Prostate gland (tissue), 2 donors: ENCODE measurements at regions not wholly inside any gene's neighbourhood (a gene's known extent, or its start where the extent isn't known, plus 50 kb on each side); places are given as distances from the start of the nearest gene placed in this dataset.

Experiments used
- DNase-seq: peaks from one replicate; pipeline ENCODE4 v3.0.0-alpha.2; 2019; ENCODE audit warnings: low spot score
- H3K27ac ChIP-seq, 2 donors: fragments of 200-600 bp; sonication (generic); 2 replicates each; pipeline ENCODE4 v1.5.1; 2017 to 2019
- H3K27me3 ChIP-seq: fragments of 200-600 bp; sonication (generic); replicated peaks from 2 replicates; pipeline ENCODE4 v1.5.1; 2019; ENCODE audit not compliant: insufficient read depth
- H3K36me3 ChIP-seq, 2 donors: fragments of 200-600 bp; sonication (generic); 1 replicate in 1 of 2; 2 replicates in 1 of 2; pipeline versions ENCODE4 v1.5.1 to v1.8.1; 2017 to 2019
- H3K4me1 ChIP-seq: fragments of 200-600 bp; sonication (generic); replicated peaks from 2 replicates; pipeline ENCODE4 v1.5.1; 2019
- H3K4me3 ChIP-seq, 2 donors: fragments of 200-600 bp; sonication (generic); 2 replicates each; pipeline ENCODE4 v1.5.1; 2017 to 2019
- H3K9me3 ChIP-seq: fragments of 200-600 bp; sonication (generic); 2 replicates; pipeline ENCODE4 v1.5.1; 2017
- CTCF ChIP-seq, 4 experiments: fragments of 200-600 bp in 2 of 4; fragments of 450-650 bp in 2 of 4; sonication (generic) in 2 of 4; IDR thresholded peaks; 1 replicate in 3 of 4; 2 replicates in 1 of 4; pipeline ENCODE4 v1.5.1; 2016 to 2019; ENCODE audit warnings: antibody characterized with exemption in 4 of 4, mild to moderate bottlenecking in 2 of 4, moderate library complexity in 2 of 4
- POLR2A ChIP-seq: fragments of 450-650 bp; IDR thresholded peaks from one replicate; pipeline ENCODE4 v1.6.1; 2016; ENCODE audit warnings: antibody characterized with exemption, mild to moderate bottlenecking
- POLR2AphosphoS5 ChIP-seq: sonication (generic); formaldehyde crosslinking; IDR thresholded peaks from one replicate; pipeline ENCODE4 v1.6.1; 2017; ENCODE audit warnings: antibody characterized with exemption
- WGBS: methylation state at CpG from one replicate; pipeline ENCODE4 v1.1.5; 2018; 5-methylcytosine and 5-hydroxymethylcytosine counted together
- intact Hi-C: fragments of 100-400 bp; cut with DNase I; formaldehyde crosslinking; loops from one replicate; pipeline ENCODE4 v1.14.2; 2022

GRCh38 chr14:38770251-38770650 is 332.8 kb downstream of the SEC23A start:
- TF ChIP-seq CTCF (IDR thresholded peaks at IDR 0.05) (no peak), POLR2A (no peak), POLR2AphosphoS5 (no peak)
- Histone ChIP-seq H3K27ac (no peak overlapping the region), H3K4me3 (no peak overlapping the region), H3K27me3 (no peaks in the 10 kb centered on the region), H3K36me3 (no peaks in the 10 kb centered on the region), H3K9me3 (no peaks in the 10 kb centered on the region), H3K4me1 (no peaks in the 10 kb centered on the region)
- WGBS = 74% methylated on average over 1 of the region's 1 CpG
- DNase-seq = no peak
- intact Hi-C loops = no loop called here

GRCh38 chr14:38762845-38763244 is 340.2 kb downstream of the SEC23A start:
- Histone ChIP-seq H3K9me3 (no peaks in the 10 kb centered on the region), H3K27me3 (no peaks in the 10 kb centered on the region), H3K4me3 (no peak overlapping the region), H3K27ac (no peak overlapping the region), H3K4me1 (no peaks in the 10 kb centered on the region), H3K36me3 (no peaks in the 10 kb centered on the region)
- DNase-seq = no peak
- intact Hi-C loops = no loop called here
- TF ChIP-seq POLR2A (no peak), CTCF (IDR thresholded peaks at IDR 0.05) (no peak), POLR2AphosphoS5 (no peak)
- WGBS = 34% methylated on average over 2 of the region's 2 CpGs

GRCh38 chr14:38762426-38762825 is 340.6 kb downstream of the SEC23A start:
- Histone ChIP-seq H3K27me3 (no peaks in the 10 kb centered on the region), H3K27ac (no peak overlapping the region), H3K36me3 (no peaks in the 10 kb centered on the region), H3K4me3 (no peak overlapping the region), H3K4me1 (no peaks in the 10 kb centered on the region), H3K9me3 (no peaks in the 10 kb centered on the region)
- DNase-seq = no peak
- intact Hi-C loops = no loop called here
- TF ChIP-seq POLR2AphosphoS5 (no peak), POLR2A (no peak), CTCF (IDR thresholded peaks at IDR 0.05) (no peak)
- WGBS = 49% methylated on average over 5 of the region's 5 CpGs

GRCh38 chr14:38761033-38761432 is 342.0 kb downstream of the SEC23A start:
- Histone ChIP-seq H3K4me3 (no peak overlapping the region), H3K27ac (no peak overlapping the region), H3K9me3 (no peaks in the 10 kb centered on the region), H3K36me3 (no peaks in the 10 kb centered on the region), H3K27me3 (no peaks in the 10 kb centered on the region), H3K4me1 (no peaks in the 10 kb centered on the region)
- peak; percentile 9 for DNase-seq
- 51% methylated on average over 2 of the region's 2 CpGs for WGBS
- intact Hi-C loops = no loop called here
- TF ChIP-seq POLR2AphosphoS5 (peak; percentile 51), POLR2A (no peak)

- no peaks in the 10 kb centered on the region for H3K27me3 ChIP-seq
- no peak for DNase-seq
- intact Hi-C loops = no loop called here
- no peaks in the 10 kb centered on the region for H3K36me3 ChIP-seq
- H3K4me3 ChIP-seq = no peak overlapping the region
- WGBS = 66% methylated on average over 2 of the region's 2 CpGs
- TF ChIP-seq CTCF (IDR thresholded peaks at IDR 0.05) (no peak), POLR2A (no peak), POLR2AphosphoS5 (no peak)
- no peak overlapping the region for H3K27ac ChIP-seq
- no peaks in the 10 kb centered on the region for H3K9me3 ChIP-seq
- no peaks in the 10 kb centered on the region for H3K4me1 ChIP-seq
Measured at GRCh38 chr14:38758661-38759060, 344.4 kb downstream of the SEC23A start.
